ENCODE measurements at regions not wholly inside any gene's neighbourhood (a gene's known extent, or its start where the extent isn't known, plus 50 kb on each side); places are given as distances from the start of the nearest gene placed in this dataset.

DNA sequence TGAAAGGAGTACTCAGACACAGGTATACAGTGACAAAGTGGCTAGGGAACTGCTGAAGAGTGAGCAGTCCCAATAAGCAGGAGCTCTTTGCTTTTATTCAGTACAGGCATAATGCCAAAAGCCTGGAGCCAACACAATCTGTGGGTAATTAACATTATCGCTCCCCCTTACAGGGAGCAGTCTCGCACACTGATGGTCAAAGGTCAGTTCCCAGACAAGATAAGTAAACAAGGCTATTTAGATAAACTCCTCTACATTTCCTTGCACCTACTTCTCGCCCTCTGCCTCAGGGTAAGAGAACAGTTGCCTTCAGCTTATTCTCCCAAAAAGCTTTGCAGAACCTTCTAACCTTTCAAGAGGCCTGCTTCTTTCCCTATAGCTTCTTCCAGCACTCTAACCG lies 73.9 kb upstream of the TAF9B start:
- DNase-seq: no peak

- DNase-seq: peak in 1 of 2 donors; percentile 18
Observed at GRCh38 chrX:78199851-78200250, 60.4 kb upstream of the TAF9B start.

All from activated CD4-positive, alpha-beta T cell treated with anti-CD3 and anti-CD28 coated beads for 4 hours (primary cell).